WTC11 (cell line): ENCODE measurements at regions not wholly inside any gene's neighbourhood (a gene's known extent, or its start where the extent isn't known, plus 50 kb on each side); places are given as distances from the start of the nearest gene placed in this dataset.

Experiments
- ATAC-seq: fragments of 200-7000 bp; cut with Tn5 transposase; 2 replicates; pipeline ENCODE4 v1.10.0; 2021; ENCODE audit warnings: mild to moderate bottlenecking, moderate library complexity
- CTCF ChIA-PET: fragments of 300-600 bp; sonication (Branson Sonifier 250); formaldehyde crosslinking; loops from one replicate; lab custom pipeline; 2021; ENCODE audit warnings: antibody characterized with exemption; lab: Charles Lee
- POLR2A ChIA-PET: fragments of 350-600 bp; sonication (Branson Sonifier 250); formaldehyde crosslinking; loops from one replicate; lab custom pipeline; 2021; ENCODE audit warnings: antibody characterized with exemption; lab: Charles Lee
- DNase-seq: peaks from one replicate; pipeline ENCODE4 v3.0.0; 2021; ENCODE audit warnings: low spot score
- H3K27ac Mint-ChIP-seq: 2 replicates; pipeline ENCODE4 v1.8.0; 2021; ENCODE audit warnings: mixed read lengths
- H3K27me3 Mint-ChIP-seq: 2 replicates; pipeline ENCODE4 v1.8.0; 2021; ENCODE audit warnings: low read depth, mild to moderate bottlenecking, moderate library complexity, mixed read lengths
- H3K36me3 Mint-ChIP-seq: 2 replicates; pipeline ENCODE4 v1.8.0; 2021; ENCODE audit warnings: mixed read lengths
- H3K4me1 Mint-ChIP-seq: 2 replicates; pipeline ENCODE4 v1.8.0; 2022; ENCODE audit warnings: mixed read lengths
- H3K4me3 Mint-ChIP-seq: 2 replicates; pipeline ENCODE4 v1.8.0; 2021; ENCODE audit warnings: mild to moderate bottlenecking, moderate library complexity, mixed read lengths
- H3K9me3 Mint-ChIP-seq: 2 replicates; pipeline ENCODE4 v1.8.0; 2021; ENCODE audit warnings: mixed read lengths
- CREM ChIP-seq: sonication (generic); formaldehyde crosslinking; IDR thresholded peaks from 2 replicates; pipeline ENCODE4 v1.8.1; 2022; ENCODE audit warnings: mild to moderate bottlenecking, missing genetic modification reagents, moderate library complexity
- ELF4 ChIP-seq: sonication (generic); formaldehyde crosslinking; IDR thresholded peaks from 2 replicates; pipeline ENCODE4 v1.8.1; 2022; ENCODE audit warnings: low read depth, mild to moderate bottlenecking, moderate library complexity, missing genetic modification reagents
- FOXP1 ChIP-seq: sonication (generic); formaldehyde crosslinking; IDR thresholded peaks from 2 replicates; pipeline ENCODE4 v1.8.0; 2022; ENCODE audit warnings: missing genetic modification reagents, mild to moderate bottlenecking, moderate library complexity, borderline replicate concordance
- HMGA2 ChIP-seq: fragments of 250-450 bp; sonication (Bioruptor Pico); IDR thresholded peaks from 2 replicates; pipeline ENCODE4 v1.4.0; 2021; ENCODE audit warnings: mild to moderate bottlenecking, moderate library complexity
- IRF2 ChIP-seq: sonication (generic); formaldehyde crosslinking; IDR thresholded peaks from 2 replicates; pipeline ENCODE4 v1.8.0; 2022; ENCODE audit warnings: low read depth, missing genetic modification reagents, borderline replicate concordance
- NR1H2 ChIP-seq: sonication (generic); formaldehyde crosslinking; IDR thresholded peaks from 2 replicates; pipeline ENCODE4 v1.9.0; 2021; ENCODE audit warnings: mild to moderate bottlenecking, moderate library complexity, missing genetic modification reagents
- NR2C2 ChIP-seq: sonication (generic); formaldehyde crosslinking; IDR thresholded peaks from 2 replicates; pipeline ENCODE4 v1.8.0; 2022; ENCODE audit warnings: mild to moderate bottlenecking, missing genetic modification reagents
- NR3C1 ChIP-seq: sonication (generic); formaldehyde crosslinking; conservative IDR thresholded peaks from 2 replicates; pipeline ENCODE4 v1.8.1; 2023; ENCODE audit warnings: low read depth, mild to moderate bottlenecking, missing genetic modification reagents
- OVOL2 ChIP-seq: fragments of 250-450 bp; sonication (Bioruptor Pico); IDR thresholded peaks from 2 replicates; pipeline ENCODE4 v1.9.0; 2021; ENCODE audit warnings: mild to moderate bottlenecking, borderline replicate concordance
- SOX15 ChIP-seq: fragments of 250-450 bp; sonication (Bioruptor Pico); IDR thresholded peaks from 2 replicates; pipeline ENCODE4 v1.9.0; 2021; ENCODE audit warnings: mild to moderate bottlenecking
- TEAD4 ChIP-seq: sonication (generic); formaldehyde crosslinking; IDR thresholded peaks from 2 replicates; pipeline ENCODE4 v1.8.0; 2022; ENCODE audit warnings: mild to moderate bottlenecking, missing genetic modification reagents
- TP53 ChIP-seq: sonication (generic); formaldehyde crosslinking; IDR thresholded peaks from 2 replicates; pipeline ENCODE4 v1.8.1; 2023; ENCODE audit warnings: mild to moderate bottlenecking, missing genetic modification reagents
- ZNF138 ChIP-seq: sonication (generic); formaldehyde crosslinking; conservative IDR thresholded peaks from 2 replicates; pipeline ENCODE4 v1.8.1; 2022; ENCODE audit warnings: mild to moderate bottlenecking, moderate library complexity, missing genetic modification reagents
- ZNF219 ChIP-seq: sonication (generic); formaldehyde crosslinking; IDR thresholded peaks from 2 replicates; pipeline ENCODE4 v1.8.0; 2023; ENCODE audit warnings: missing genetic modification reagents, mild to moderate bottlenecking, borderline replicate concordance
- ZNF317 ChIP-seq: sonication (generic); formaldehyde crosslinking; IDR thresholded peaks from 2 replicates; pipeline ENCODE4 v1.8.1; 2023; ENCODE audit warnings: low read depth, mild to moderate bottlenecking, moderate library complexity, missing genetic modification reagents, borderline replicate concordance
- ZNF423 ChIP-seq: fragments of 250-450 bp; sonication (Bioruptor Pico); IDR thresholded peaks from 2 replicates; pipeline ENCODE4 v2.1.2; 2022; ENCODE audit warnings: mild to moderate bottlenecking, moderate library complexity
- TF ChIP-seq, protein P1 (sequence below): sonication (generic); formaldehyde crosslinking; IDR thresholded peaks from 2 replicates; pipeline ENCODE4 v1.8.0; 2022; ENCODE audit warnings: mild to moderate bottlenecking, missing genetic modification reagents
- TF ChIP-seq, protein P2 (sequence below): sonication (generic); formaldehyde crosslinking; IDR thresholded peaks from 2 replicates; pipeline ENCODE4 v1.8.1; 2022; ENCODE audit warnings: mild to moderate bottlenecking, moderate library complexity, missing genetic modification reagents
- TF ChIP-seq, protein P3 (sequence below): sonication (generic); formaldehyde crosslinking; IDR thresholded peaks from 2 replicates; pipeline ENCODE4 v1.8.0; 2023; ENCODE audit warnings: mild to moderate bottlenecking, missing genetic modification reagents
- TF ChIP-seq, protein P4 (sequence below): sonication (generic); formaldehyde crosslinking; IDR thresholded peaks from 2 replicates; pipeline ENCODE4 v1.8.1; 2023; ENCODE audit warnings: mild to moderate bottlenecking, missing genetic modification reagents
- TF ChIP-seq, protein P5 (sequence below): fragments of 200-600 bp; IDR thresholded peaks from 2 replicates; pipeline ENCODE4 v1.8.0; 2022; ENCODE audit warnings: antibody characterized with exemption
- TF ChIP-seq, protein P6 (sequence below): sonication (generic); formaldehyde crosslinking; IDR thresholded peaks from 2 replicates; pipeline ENCODE4 v1.8.0; 2023; ENCODE audit warnings: missing genetic modification reagents
- TF ChIP-seq, protein P7 (sequence below): sonication (generic); formaldehyde crosslinking; IDR thresholded peaks from 2 replicates; pipeline ENCODE4 v1.8.1; 2023; ENCODE audit warnings: mild to moderate bottlenecking, moderate library complexity, missing genetic modification reagents

DNA sequence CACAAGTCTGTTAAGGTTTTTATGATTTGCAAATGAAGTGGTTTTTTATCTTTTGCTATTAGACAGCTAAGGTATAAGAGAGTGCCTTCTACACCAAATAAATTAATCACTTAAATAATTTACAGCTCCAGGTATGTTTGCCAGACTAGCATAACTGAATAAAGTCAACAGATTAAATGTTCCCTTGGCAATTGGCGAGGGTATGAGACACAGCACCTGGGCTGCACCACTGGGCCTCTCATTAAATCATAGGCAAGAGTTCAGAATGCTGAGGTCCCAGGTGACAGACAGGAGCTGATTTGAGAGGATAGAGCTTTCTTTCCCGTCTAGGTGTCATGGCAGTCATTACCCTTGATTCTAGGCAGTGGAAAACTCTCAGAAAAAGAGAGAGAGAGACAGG is 62.6 kb upstream of the WT1 start (continued):
- TF ChIP-seq, protein P1, sequence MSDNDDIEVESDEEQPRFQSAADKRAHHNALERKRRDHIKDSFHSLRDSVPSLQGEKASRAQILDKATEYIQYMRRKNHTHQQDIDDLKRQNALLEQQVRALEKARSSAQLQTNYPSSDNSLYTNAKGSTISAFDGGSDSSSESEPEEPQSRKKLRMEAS (CRISPR knock-in tag): no peak
- TF ChIP-seq IRF2 (CRISPR knock-in tag): no peak
- TF ChIP-seq, protein P2, sequence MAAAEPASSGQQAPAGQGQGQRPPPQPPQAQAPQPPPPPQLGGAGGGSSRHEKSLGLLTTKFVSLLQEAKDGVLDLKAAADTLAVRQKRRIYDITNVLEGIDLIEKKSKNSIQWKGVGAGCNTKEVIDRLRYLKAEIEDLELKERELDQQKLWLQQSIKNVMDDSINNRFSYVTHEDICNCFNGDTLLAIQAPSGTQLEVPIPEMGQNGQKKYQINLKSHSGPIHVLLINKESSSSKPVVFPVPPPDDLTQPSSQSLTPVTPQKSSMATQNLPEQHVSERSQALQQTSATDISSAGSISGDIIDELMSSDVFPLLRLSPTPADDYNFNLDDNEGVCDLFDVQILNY (CRISPR knock-in tag): no peak
- TF ChIP-seq HMGA2 (CRISPR knock-in tag): no peak
- TF ChIP-seq, protein P3, sequence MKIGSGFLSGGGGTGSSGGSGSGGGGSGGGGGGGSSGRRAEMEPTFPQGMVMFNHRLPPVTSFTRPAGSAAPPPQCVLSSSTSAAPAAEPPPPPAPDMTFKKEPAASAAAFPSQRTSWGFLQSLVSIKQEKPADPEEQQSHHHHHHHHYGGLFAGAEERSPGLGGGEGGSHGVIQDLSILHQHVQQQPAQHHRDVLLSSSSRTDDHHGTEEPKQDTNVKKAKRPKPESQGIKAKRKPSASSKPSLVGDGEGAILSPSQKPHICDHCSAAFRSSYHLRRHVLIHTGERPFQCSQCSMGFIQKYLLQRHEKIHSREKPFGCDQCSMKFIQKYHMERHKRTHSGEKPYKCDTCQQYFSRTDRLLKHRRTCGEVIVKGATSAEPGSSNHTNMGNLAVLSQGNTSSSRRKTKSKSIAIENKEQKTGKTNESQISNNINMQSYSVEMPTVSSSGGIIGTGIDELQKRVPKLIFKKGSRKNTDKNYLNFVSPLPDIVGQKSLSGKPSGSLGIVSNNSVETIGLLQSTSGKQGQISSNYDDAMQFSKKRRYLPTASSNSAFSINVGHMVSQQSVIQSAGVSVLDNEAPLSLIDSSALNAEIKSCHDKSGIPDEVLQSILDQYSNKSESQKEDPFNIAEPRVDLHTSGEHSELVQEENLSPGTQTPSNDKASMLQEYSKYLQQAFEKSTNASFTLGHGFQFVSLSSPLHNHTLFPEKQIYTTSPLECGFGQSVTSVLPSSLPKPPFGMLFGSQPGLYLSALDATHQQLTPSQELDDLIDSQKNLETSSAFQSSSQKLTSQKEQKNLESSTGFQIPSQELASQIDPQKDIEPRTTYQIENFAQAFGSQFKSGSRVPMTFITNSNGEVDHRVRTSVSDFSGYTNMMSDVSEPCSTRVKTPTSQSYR (CRISPR knock-in tag): no peak
- no peak for TF ChIP-seq TP53 (CRISPR knock-in tag)

DNA sequence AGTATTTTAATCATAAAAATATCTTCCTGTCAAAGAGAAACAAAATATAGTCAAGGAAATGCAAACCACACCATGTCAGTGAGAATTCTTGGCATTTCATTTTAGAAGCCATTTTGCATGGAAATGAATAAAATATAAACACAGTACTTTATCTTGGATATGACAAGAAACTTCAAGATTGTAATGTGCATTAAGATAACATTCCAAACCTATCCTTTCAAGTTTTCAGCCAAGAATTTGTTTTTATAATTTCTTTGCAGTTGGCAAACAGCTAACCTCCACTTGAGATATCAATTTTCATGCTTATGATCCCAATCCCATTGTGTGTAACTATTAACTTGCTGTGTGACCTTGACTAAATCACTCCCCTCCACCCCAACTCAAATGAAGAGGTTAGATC is 59.3 kb upstream of the WT1 start:
- Mint-ChIP-seq H3K27me3 (no peaks in the 10 kb centered on the region; the same call in 1 of the 2 replicates), H3K4me3 (no peak overlapping the region), H3K9me3 (no peaks in the 10 kb centered on the region), H3K27ac (no peak overlapping the region), H3K4me1 (no peaks in the 10 kb centered on the region), H3K36me3 (no peaks in the 10 kb centered on the region)
- ATAC-seq (no peak), DNase-seq (no peak)
- ChIA-PET POLR2A (no interaction called here), CTCF (no interaction called here)
- no peak for TF ChIP-seq ZNF317 (CRISPR knock-in tag)
- no peak for TF ChIP-seq NR2C2 (CRISPR knock-in tag)
- no peak for TF ChIP-seq SOX15
- TF ChIP-seq NR1H2 (CRISPR knock-in tag): no peak
- no peak for TF ChIP-seq CREM (CRISPR knock-in tag)
- no peak for TF ChIP-seq ELF4 (CRISPR knock-in tag)
- no peak for TF ChIP-seq TEAD4 (CRISPR knock-in tag)

DNA sequence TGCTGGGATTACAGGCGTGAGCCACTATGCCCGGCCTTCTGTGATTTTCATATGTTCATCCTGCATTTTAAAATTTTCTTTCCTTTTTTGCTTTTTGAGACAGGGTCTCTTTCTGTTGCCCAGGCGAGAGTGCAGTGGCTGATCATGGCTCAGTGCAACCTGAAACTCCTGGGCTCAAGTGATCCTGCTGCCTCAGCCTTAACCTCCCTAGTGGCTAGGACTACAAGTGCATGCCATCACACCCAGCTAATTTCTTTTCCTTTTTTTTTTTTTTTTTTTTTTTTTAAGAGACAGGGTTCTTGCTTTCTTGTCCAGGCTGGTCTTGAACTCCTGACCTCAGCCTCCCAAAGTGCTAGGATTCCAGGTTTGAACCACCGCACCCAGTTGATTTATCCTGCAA is 54.1 kb upstream of the WT1 start:
- H3K27me3 Mint-ChIP-seq: no peaks in the 10 kb centered on the region; the same call in 1 of the 2 replicates
- ChIA-PET CTCF (interaction anchor here (0.6 to 1.2 kb wide), 7 partner anchors 8 to 63 kb away, joined by 3 to 5 read pairs (median 4); no protein-coding TSS in a partner anchor), POLR2A (interaction anchor here (1.2 kb wide), 1 partner anchor 11 kb away, joined by 7 read pairs; no protein-coding TSS in a partner anchor)
- TF ChIP-seq, protein P4, sequence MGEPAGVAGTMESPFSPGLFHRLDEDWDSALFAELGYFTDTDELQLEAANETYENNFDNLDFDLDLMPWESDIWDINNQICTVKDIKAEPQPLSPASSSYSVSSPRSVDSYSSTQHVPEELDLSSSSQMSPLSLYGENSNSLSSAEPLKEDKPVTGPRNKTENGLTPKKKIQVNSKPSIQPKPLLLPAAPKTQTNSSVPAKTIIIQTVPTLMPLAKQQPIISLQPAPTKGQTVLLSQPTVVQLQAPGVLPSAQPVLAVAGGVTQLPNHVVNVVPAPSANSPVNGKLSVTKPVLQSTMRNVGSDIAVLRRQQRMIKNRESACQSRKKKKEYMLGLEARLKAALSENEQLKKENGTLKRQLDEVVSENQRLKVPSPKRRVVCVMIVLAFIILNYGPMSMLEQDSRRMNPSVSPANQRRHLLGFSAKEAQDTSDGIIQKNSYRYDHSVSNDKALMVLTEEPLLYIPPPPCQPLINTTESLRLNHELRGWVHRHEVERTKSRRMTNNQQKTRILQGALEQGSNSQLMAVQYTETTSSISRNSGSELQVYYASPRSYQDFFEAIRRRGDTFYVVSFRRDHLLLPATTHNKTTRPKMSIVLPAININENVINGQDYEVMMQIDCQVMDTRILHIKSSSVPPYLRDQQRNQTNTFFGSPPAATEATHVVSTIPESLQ: no peak
- TF ChIP-seq, protein P5, sequence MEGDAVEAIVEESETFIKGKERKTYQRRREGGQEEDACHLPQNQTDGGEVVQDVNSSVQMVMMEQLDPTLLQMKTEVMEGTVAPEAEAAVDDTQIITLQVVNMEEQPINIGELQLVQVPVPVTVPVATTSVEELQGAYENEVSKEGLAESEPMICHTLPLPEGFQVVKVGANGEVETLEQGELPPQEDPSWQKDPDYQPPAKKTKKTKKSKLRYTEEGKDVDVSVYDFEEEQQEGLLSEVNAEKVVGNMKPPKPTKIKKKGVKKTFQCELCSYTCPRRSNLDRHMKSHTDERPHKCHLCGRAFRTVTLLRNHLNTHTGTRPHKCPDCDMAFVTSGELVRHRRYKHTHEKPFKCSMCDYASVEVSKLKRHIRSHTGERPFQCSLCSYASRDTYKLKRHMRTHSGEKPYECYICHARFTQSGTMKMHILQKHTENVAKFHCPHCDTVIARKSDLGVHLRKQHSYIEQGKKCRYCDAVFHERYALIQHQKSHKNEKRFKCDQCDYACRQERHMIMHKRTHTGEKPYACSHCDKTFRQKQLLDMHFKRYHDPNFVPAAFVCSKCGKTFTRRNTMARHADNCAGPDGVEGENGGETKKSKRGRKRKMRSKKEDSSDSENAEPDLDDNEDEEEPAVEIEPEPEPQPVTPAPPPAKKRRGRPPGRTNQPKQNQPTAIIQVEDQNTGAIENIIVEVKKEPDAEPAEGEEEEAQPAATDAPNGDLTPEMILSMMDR: no peak
- no peak for TF ChIP-seq ZNF219 (CRISPR knock-in tag)
- TF ChIP-seq, protein P6, sequence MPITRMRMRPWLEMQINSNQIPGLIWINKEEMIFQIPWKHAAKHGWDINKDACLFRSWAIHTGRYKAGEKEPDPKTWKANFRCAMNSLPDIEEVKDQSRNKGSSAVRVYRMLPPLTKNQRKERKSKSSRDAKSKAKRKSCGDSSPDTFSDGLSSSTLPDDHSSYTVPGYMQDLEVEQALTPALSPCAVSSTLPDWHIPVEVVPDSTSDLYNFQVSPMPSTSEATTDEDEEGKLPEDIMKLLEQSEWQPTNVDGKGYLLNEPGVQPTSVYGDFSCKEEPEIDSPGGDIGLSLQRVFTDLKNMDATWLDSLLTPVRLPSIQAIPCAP (CRISPR knock-in tag): no peak
- no peak for TF ChIP-seq ZNF423 (CRISPR knock-in tag)
- TF ChIP-seq ZNF138 (CRISPR knock-in tag): no peak
- no peak for TF ChIP-seq HMGA2 (CRISPR knock-in tag)
- no peak for TF ChIP-seq NR3C1
- TF ChIP-seq FOXP1 (CRISPR knock-in tag): no peak
- TF ChIP-seq, protein P7, sequence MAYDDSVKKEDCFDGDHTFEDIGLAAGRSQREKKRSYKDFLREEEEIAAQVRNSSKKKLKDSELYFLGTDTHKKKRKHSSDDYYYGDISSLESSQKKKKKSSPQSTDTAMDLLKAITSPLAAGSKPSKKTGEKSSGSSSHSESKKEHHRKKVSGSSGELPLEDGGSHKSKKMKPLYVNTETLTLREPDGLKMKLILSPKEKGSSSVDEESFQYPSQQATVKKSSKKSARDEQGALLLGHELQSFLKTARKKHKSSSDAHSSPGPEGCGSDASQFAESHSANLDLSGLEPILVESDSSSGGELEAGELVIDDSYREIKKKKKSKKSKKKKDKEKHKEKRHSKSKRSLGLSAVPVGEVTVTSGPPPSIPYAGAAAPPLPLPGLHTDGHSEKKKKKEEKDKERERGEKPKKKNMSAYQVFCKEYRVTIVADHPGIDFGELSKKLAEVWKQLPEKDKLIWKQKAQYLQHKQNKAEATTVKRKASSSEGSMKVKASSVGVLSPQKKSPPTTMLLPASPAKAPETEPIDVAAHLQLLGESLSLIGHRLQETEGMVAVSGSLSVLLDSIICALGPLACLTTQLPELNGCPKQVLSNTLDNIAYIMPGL (CRISPR knock-in tag): no peak
- TF ChIP-seq OVOL2: no peak
- TF ChIP-seq, protein P2 (CRISPR knock-in tag): no peak
- DNase-seq (peak; percentile 33), ATAC-seq (peak; percentile 93)
- H3K36me3 Mint-ChIP-seq: no peaks in the 10 kb centered on the region
- H3K4me1 Mint-ChIP-seq: peaks cover 2% of the 10 kb centered on the region; the same call in 1 of the 2 replicates
- no peaks in the 10 kb centered on the region for H3K9me3 Mint-ChIP-seq
- no peak overlapping the region for H3K27ac Mint-ChIP-seq
- no peak overlapping the region for H3K4me3 Mint-ChIP-seq
